GM10248 (cell line): ENCODE measurements at regions not wholly inside any gene's neighbourhood (a gene's known extent, or its start where the extent isn't known, plus 50 kb on each side); places are given as distances from the start of the nearest gene placed in this dataset.

ENCODE experiments used
- CTCF ChIA-PET: fragments of 300-600 bp; sonication (Branson Sonifier 250); formaldehyde crosslinking; extraction: SDS; loops from one replicate; lab custom pipeline; 2021; ENCODE audit warnings: antibody characterized with exemption; lab: Yijun Ruan, JAX
- POLR2A ChIA-PET: fragments of 350-650 bp; sonication (Branson Sonifier 250); formaldehyde crosslinking; extraction: SDS; loops from one replicate; lab custom pipeline; 2020; ENCODE audit warnings: antibody characterized with exemption; lab: Yijun Ruan, JAX
- DNase-seq: peaks from one replicate; pipeline ENCODE4 v3.0.0; 2012; ENCODE audit errors: extremely low spot score
- TF ChIP-seq, protein P1 (sequence below): IDR thresholded peaks from 2 replicates; pipeline ENCODE4 v1.5.1; 2012; ENCODE audit warnings: mild to moderate bottlenecking, low read depth; ENCODE audit errors: extremely low read depth, missing control alignments, control extremely low read depth

DNA sequence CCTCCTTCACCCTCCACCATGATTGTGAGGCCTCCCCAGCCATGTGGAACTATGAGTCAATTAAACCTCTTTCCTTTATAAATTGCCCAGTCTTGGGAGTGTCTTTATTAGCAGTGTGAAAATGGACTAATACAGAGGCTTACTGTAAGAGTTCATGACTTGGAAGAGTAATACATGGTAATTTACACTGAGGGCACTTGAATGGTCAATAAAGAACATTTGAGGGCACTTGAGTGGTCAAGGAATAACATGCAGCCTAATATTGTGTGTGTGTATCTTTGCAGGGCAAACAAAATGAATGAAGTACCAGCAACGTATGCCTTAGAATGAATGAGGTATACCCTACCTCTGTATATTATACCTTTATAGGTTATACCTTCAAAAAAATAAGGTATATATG is 190.4 kb upstream of the SOX11 start:
- DNase-seq: no peak
- CTCF ChIA-PET: no interaction called here

DNA sequence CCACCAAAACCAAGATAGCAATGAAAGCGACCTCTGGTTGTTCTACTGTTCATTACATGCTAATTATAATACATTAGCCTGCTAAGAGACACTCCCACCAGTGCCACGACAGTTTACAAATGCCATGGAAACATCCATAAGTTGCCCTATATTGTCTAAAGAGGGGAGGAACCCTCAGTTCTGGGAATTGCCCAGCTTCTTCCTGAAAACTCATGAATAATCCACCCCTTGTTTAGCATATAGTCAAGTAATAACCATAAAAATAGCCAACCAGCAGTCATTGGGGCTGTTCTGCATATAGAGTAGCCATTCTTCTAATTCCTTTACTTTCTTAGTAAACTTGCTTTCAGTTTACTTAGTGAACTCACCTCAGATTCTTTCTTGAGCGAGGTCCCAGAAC is 189.8 kb upstream of the SOX11 start:
- TF ChIP-seq, protein P1, sequence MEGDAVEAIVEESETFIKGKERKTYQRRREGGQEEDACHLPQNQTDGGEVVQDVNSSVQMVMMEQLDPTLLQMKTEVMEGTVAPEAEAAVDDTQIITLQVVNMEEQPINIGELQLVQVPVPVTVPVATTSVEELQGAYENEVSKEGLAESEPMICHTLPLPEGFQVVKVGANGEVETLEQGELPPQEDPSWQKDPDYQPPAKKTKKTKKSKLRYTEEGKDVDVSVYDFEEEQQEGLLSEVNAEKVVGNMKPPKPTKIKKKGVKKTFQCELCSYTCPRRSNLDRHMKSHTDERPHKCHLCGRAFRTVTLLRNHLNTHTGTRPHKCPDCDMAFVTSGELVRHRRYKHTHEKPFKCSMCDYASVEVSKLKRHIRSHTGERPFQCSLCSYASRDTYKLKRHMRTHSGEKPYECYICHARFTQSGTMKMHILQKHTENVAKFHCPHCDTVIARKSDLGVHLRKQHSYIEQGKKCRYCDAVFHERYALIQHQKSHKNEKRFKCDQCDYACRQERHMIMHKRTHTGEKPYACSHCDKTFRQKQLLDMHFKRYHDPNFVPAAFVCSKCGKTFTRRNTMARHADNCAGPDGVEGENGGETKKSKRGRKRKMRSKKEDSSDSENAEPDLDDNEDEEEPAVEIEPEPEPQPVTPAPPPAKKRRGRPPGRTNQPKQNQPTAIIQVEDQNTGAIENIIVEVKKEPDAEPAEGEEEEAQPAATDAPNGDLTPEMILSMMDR: no peak
- CTCF ChIA-PET: no interaction called here

More for the DNA sequence above, 190.4 kb upstream of the SOX11 start:
- TF ChIP-seq, protein P1: no peak
- POLR2A ChIA-PET: no interaction called here

DNA sequence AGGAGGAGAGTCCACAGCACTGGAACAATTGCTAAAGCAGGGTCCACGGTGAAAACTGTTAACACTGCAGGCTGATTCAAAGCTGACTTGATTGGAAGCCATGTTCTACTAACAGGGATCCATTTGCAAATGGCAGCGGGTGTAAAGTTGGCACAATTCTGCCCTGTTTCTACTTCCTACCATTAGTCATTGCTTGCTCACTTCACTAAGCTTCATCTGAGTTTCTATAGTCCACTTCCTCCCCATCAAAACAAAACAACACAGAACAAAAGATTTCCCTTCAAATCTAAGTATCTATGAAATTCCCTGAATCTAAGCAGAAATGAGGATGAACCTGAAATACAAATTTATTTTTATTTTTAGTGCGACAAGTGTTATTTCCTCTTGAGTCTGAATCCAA is 187.4 kb upstream of the SOX11 start:
- DNase-seq: no peak
- ChIA-PET POLR2A (no interaction called here), CTCF (interaction anchor here (0.8 to 1.7 kb wide), 2 partner anchors 11 to 15 kb away, joined by 3 to 4 read pairs; no protein-coding TSS in a partner anchor)
- TF ChIP-seq, protein P1: no peak

More for the DNA sequence above, 189.8 kb upstream of the SOX11 start:
- no peak for DNase-seq
- POLR2A ChIA-PET: no interaction called here

DNA sequence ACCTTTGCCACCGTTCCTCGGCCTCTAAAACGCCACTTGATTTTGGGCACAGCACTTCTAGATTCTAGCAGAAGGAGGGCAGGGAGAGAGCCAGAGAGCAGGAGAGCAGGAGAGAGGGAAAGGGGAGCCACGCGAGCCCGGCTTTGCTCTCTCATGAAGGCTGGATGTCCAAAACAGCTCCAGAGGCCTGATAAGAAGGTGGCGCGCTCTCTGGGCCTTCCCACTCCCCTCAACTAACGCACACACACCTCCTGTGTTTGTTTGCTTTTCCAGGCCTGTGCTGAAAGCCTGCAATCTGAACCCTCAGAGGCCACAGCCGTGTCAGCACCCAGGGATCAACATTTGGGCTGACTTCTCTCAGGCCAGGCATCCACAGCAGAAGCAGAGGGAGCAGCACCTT is 184.8 kb upstream of the SOX11 start:
- TF ChIP-seq, protein P1: no peak
- POLR2A ChIA-PET: no interaction called here
- CTCF ChIA-PET: no interaction called here
- no peak for DNase-seq

DNA sequence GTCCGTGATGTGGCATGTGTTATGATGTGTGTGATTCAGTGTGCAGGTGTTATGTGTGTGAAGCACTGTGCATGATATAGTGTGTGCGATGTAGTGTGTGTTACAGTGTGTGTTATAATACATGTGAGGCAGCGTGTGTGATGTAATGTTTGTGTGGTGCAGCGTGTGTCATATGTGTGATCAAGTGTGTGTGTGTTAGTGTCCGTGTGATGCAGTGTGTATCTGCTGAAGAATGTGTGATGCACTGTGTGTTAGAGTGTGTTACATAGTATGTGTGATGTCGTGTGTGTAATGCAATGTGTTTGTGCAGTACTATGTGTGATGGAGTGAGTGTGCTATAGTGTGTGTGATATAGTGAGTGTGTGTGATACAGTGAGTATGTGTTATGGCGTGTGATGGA is 182.8 kb upstream of the SOX11 start:
- ChIA-PET POLR2A (no interaction called here), CTCF (no interaction called here)
- no peak for DNase-seq

DNA sequence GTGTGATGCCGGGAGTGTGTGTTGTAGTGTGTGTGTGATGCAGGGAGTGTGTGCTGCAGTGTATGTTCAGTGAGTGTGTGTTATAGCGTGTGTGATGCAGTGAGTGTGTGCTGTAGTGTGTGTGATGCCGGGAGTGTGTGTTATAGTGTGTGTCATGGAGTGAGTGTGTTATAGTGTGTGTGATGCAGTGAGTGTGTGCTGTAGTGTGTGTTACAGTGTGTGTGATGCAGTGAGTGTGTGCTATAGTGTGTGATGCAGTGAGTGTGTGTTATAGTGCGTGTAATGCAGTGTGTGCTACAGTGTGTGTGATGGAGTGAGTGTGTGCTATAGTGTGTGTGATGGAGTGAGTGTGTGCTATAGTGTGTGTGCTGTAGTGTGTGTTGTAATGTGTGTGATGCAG is 182.1 kb upstream of the SOX11 start:
- ChIA-PET CTCF (no interaction called here), POLR2A (no interaction called here)
- DNase-seq: no peak
- TF ChIP-seq, protein P1: no peak

More for the DNA sequence above, 182.8 kb upstream of the SOX11 start:
- TF ChIP-seq, protein P1: no peak
